ENCODE measurements at regions not wholly inside any gene's neighbourhood (a gene's known extent, or its start where the extent isn't known, plus 50 kb on each side); places are given as distances from the start of the nearest gene placed in this dataset.

- TF ChIP-seq, protein P1, sequence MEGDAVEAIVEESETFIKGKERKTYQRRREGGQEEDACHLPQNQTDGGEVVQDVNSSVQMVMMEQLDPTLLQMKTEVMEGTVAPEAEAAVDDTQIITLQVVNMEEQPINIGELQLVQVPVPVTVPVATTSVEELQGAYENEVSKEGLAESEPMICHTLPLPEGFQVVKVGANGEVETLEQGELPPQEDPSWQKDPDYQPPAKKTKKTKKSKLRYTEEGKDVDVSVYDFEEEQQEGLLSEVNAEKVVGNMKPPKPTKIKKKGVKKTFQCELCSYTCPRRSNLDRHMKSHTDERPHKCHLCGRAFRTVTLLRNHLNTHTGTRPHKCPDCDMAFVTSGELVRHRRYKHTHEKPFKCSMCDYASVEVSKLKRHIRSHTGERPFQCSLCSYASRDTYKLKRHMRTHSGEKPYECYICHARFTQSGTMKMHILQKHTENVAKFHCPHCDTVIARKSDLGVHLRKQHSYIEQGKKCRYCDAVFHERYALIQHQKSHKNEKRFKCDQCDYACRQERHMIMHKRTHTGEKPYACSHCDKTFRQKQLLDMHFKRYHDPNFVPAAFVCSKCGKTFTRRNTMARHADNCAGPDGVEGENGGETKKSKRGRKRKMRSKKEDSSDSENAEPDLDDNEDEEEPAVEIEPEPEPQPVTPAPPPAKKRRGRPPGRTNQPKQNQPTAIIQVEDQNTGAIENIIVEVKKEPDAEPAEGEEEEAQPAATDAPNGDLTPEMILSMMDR (IDR thresholded peaks at IDR 0.05) = no peak
- TF ChIP-seq POLR2AphosphoS5 (IDR thresholded peaks at IDR 0.05) = no peak
- no peak for TF ChIP-seq POLR2A (IDR thresholded peaks at IDR 0.05)
- no peak for TF ChIP-seq EP300 (IDR thresholded peaks at IDR 0.05)
Observed at GRCh38 chrX:68915778-68916177, 87.0 kb downstream of the EFNB1 start.

Measured in stomach (tissue), 4 donors.